ENCODE measurements at regions not wholly inside any gene's neighbourhood (a gene's known extent, or its start where the extent isn't known, plus 50 kb on each side); places are given as distances from the start of the nearest gene placed in this dataset.

DNA sequence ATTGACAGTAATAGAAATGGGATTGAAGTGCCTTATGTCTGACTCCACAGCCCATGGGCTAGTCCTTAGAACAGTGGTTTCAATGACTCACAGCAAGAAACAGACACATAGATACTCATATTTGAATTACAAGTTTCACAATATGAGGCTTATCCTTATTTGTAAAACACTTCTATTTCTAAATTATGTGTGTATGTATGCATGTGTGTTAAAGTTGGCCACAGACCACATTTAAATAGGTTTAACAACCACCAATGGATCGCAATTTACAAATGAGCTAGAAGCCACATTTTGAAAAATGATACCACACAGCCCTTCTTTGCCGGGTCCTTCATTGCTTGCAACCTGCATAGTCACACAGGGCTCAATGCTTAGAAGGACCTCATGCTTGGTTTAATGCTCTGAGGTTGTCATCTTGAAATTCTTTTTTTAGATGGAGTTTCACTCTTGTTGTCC lies 157.8 kb upstream of the PREP start:
- Histone ChIP-seq H3K9me2 (ENCODE audit: insufficient read depth, low read length) (no peaks in the 10 kb centered on the region), H3K4me3 (ENCODE audit: low read depth, low read length, poor library complexity, severe bottlenecking) (no peak overlapping the region), H3K4me1 (ENCODE audit: insufficient read depth, low read length, poor library complexity, severe bottlenecking) (no peaks in the 10 kb centered on the region), H3K36me3 (ENCODE audit: insufficient read depth, low read length) (no peaks in the 10 kb centered on the region), H4K20me1 (ENCODE audit: insufficient read depth, low read length) (no peaks in the 10 kb centered on the region), H3K79me2 (ENCODE audit: insufficient read depth, low read depth, low read length) (no peaks in the 10 kb centered on the region), H2AFZ (ENCODE audit: low read length) (no peak overlapping the region), H3K27ac (ENCODE audit: low read depth, low read length, poor library complexity, severe bottlenecking) (no peak overlapping the region), H3K9me3 (ENCODE audit: low read length) (no peaks in the 10 kb centered on the region), H3K4me2 (ENCODE audit: low read length) (no peak overlapping the region)
- ChIA-PET CTCF (ENCODE audit: unreplicated experiment) (no interaction called here), POLR2A (interaction anchor here (0.6 to 1.9 kb wide), 2 partner anchors 10 to 154 kb away, joined by 3 to 4 read pairs; no protein-coding TSS in a partner anchor)
- intact Hi-C loops (cut with micrococcal nuclease; ENCODE audit: unreplicated experiment), result no loop called here
- DNase-seq (ENCODE audit: low spot score), result no peak
- no TSS peak for BruUV-seq (replicated peaks)
- TF ChIP-seq, protein P1, sequence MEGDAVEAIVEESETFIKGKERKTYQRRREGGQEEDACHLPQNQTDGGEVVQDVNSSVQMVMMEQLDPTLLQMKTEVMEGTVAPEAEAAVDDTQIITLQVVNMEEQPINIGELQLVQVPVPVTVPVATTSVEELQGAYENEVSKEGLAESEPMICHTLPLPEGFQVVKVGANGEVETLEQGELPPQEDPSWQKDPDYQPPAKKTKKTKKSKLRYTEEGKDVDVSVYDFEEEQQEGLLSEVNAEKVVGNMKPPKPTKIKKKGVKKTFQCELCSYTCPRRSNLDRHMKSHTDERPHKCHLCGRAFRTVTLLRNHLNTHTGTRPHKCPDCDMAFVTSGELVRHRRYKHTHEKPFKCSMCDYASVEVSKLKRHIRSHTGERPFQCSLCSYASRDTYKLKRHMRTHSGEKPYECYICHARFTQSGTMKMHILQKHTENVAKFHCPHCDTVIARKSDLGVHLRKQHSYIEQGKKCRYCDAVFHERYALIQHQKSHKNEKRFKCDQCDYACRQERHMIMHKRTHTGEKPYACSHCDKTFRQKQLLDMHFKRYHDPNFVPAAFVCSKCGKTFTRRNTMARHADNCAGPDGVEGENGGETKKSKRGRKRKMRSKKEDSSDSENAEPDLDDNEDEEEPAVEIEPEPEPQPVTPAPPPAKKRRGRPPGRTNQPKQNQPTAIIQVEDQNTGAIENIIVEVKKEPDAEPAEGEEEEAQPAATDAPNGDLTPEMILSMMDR (conservative IDR thresholded peaks at IDR 0.05; ENCODE audit: low read length), result no peak
- no peak for TF ChIP-seq EZH2phosphoT487 (IDR thresholded peaks at IDR 0.05; ENCODE audit: borderline replicate concordance, low read depth, low read length)

DNA sequence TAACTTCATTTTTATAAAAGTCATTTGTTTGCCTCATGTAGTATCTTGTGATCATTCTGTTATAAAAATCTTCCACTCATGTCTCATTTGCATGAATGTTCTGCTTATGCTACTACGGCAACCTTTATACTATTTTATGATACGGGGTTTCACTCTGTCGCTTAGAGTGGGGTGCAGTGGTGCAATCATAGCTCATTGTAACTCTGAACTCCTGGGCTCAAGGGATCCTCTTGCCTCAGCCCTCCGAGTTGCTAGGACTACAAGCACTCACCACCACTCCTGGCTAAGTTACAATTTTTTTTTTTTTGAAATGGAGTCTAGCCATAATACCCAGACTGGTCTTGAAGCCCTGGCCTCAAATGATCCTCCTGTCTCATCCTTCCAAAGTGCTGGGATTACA lies 154.4 kb upstream of the PREP start:
- POLR2A ChIA-PET, result interaction anchor here (0.7 kb wide), 1 partner anchor 15 kb away, joined by 3 read pairs; no protein-coding TSS in a partner anchor
- TF ChIP-seq, protein P1 (conservative IDR thresholded peaks at IDR 0.05; ENCODE audit: low read length), result no peak
- no peak for TF ChIP-seq EZH2phosphoT487 (IDR thresholded peaks at IDR 0.05; ENCODE audit: borderline replicate concordance, low read depth, low read length)

DNA sequence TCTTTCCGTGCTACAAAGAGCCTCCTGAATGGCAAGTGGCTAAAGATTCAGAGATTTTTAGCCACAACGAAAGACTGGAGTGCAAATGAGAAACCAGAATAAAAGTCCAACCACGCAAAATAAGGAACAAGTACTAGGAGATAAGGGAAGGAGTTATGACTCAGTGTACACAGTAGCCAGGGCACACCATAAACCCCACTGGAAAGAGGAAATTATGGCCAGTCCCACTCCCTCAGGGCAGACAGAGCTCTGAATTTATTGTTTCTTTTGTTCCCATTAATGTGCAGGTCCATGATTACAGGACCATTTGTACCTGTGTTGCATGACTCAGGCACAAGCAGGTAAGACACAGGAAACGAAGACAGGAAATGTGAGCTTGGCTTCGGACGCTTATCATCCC lies 150.3 kb upstream of the PREP start:
- no peaks in the 10 kb centered on the region for H3K79me2 ChIP-seq (ENCODE audit: insufficient read depth, low read depth, low read length)
- DNase-seq (ENCODE audit: low spot score), result no peak
- H3K27ac ChIP-seq (ENCODE audit: low read depth, low read length, poor library complexity, severe bottlenecking), result no peak overlapping the region
- TF ChIP-seq, protein P1 (conservative IDR thresholded peaks at IDR 0.05; ENCODE audit: low read length), result no peak
- TF ChIP-seq EZH2phosphoT487 (IDR thresholded peaks at IDR 0.05; ENCODE audit: borderline replicate concordance, low read depth, low read length), result no peak
- no peak overlapping the region for H3K4me2 ChIP-seq (ENCODE audit: low read length)
- H2AFZ ChIP-seq (ENCODE audit: low read length), result no peak overlapping the region
- intact Hi-C loops (cut with micrococcal nuclease; ENCODE audit: unreplicated experiment), result no loop called here
- no peaks in the 10 kb centered on the region for H3K36me3 ChIP-seq (ENCODE audit: insufficient read depth, low read length)
- no peaks in the 10 kb centered on the region for H4K20me1 ChIP-seq (ENCODE audit: insufficient read depth, low read length)
- no peaks in the 10 kb centered on the region for H3K9me3 ChIP-seq (ENCODE audit: low read length)
- POLR2A ChIA-PET, result interaction anchor here (0.5 to 1.5 kb wide), 2 partner anchors 496 to 863 kb away, joined by 3 read pairs; no protein-coding TSS in a partner anchor
- no peaks in the 10 kb centered on the region for H3K9me2 ChIP-seq (ENCODE audit: insufficient read depth, low read length)
- H3K4me3 ChIP-seq (ENCODE audit: low read depth, low read length, poor library complexity, severe bottlenecking), result no peak overlapping the region
- CTCF ChIA-PET (ENCODE audit: unreplicated experiment), result no interaction called here
- BruUV-seq (replicated peaks), result no TSS peak
- no peaks in the 10 kb centered on the region for H3K4me1 ChIP-seq (ENCODE audit: insufficient read depth, low read length, poor library complexity, severe bottlenecking)

More for the DNA sequence above, 154.4 kb upstream of the PREP start:
- no TSS peak for BruUV-seq (replicated peaks)
- CTCF ChIA-PET (ENCODE audit: unreplicated experiment), result no interaction called here
- Histone ChIP-seq H3K9me2 (ENCODE audit: insufficient read depth, low read length) (no peaks in the 10 kb centered on the region), H2AFZ (ENCODE audit: low read length) (no peak overlapping the region), H3K4me3 (ENCODE audit: low read depth, low read length, poor library complexity, severe bottlenecking) (no peak overlapping the region), H3K79me2 (ENCODE audit: insufficient read depth, low read depth, low read length) (no peaks in the 10 kb centered on the region), H3K36me3 (ENCODE audit: insufficient read depth, low read length) (no peaks in the 10 kb centered on the region), H3K9me3 (ENCODE audit: low read length) (no peaks in the 10 kb centered on the region), H3K27ac (ENCODE audit: low read depth, low read length, poor library complexity, severe bottlenecking) (no peak overlapping the region), H4K20me1 (ENCODE audit: insufficient read depth, low read length) (no peaks in the 10 kb centered on the region), H3K4me1 (ENCODE audit: insufficient read depth, low read length, poor library complexity, severe bottlenecking) (no peaks in the 10 kb centered on the region), H3K4me2 (ENCODE audit: low read length) (no peak overlapping the region)
- intact Hi-C loops (cut with micrococcal nuclease; ENCODE audit: unreplicated experiment), result loop anchor here (5.0 kb wide), 1 partner anchor 1455 kb away; no protein-coding TSS in a partner anchor
- DNase-seq (ENCODE audit: low spot score), result no peak

Data from OCI-LY7 (cell line).